ENCODE measurements at regions not wholly inside any gene's neighbourhood (a gene's known extent, or its start where the extent isn't known, plus 50 kb on each side); places are given as distances from the start of the nearest gene placed in this dataset.

- Histone ChIP-seq H3K27ac (peak overlapping the region; percentile 55), H3K4me1 (ENCODE audit: low read depth) (peaks cover 20% of the 10 kb centered on the region), H3K4me3 (no peak overlapping the region), H3K9me3 (ENCODE audit: low read depth) (no peaks in the 10 kb centered on the region), H3K27me3 (no peaks in the 10 kb centered on the region), H3K36me3 (no peaks in the 10 kb centered on the region)
- DNase-seq (ENCODE audit: low read depth in 1 of 2, low spot score in 1 of 2) = no peak
- TF ChIP-seq CTCF (IDR thresholded peaks at IDR 0.05; ENCODE audit: low read depth, low read length) = no peak
Observed at GRCh38 chr13:104002216-104002615, 936.0 kb upstream of the SLC10A2 start.

- Histone ChIP-seq H3K27ac (peak overlapping the region; percentile 55), H3K27me3 (no peaks in the 10 kb centered on the region), H3K4me1 (ENCODE audit: low read depth) (peaks cover 16% of the 10 kb centered on the region), H3K9me3 (ENCODE audit: low read depth) (no peaks in the 10 kb centered on the region), H3K36me3 (no peaks in the 10 kb centered on the region), H3K4me3 (no peak overlapping the region)
- no peak for TF ChIP-seq CTCF (IDR thresholded peaks at IDR 0.05; ENCODE audit: low read depth, low read length)
- DNase-seq (ENCODE audit: low read depth in 1 of 2, low spot score in 1 of 2) = peak in 1 of 2 donors; percentile 28
Observed at GRCh38 chr13:104001766-104002165, 935.5 kb upstream of the SLC10A2 start.

GRCh38 chr13:103996733-103997132 is 930.5 kb upstream of the SLC10A2 start:
- DNase-seq (ENCODE audit: low read depth in 1 of 2, low spot score in 1 of 2) = no peak
- Histone ChIP-seq H3K27me3 (no peaks in the 10 kb centered on the region), H3K27ac (no peak overlapping the region), H3K9me3 (ENCODE audit: low read depth) (no peaks in the 10 kb centered on the region), H3K4me3 (no peak overlapping the region), H3K36me3 (no peaks in the 10 kb centered on the region), H3K4me1 (ENCODE audit: low read depth) (peaks cover 1% of the 10 kb centered on the region)
- no peak for TF ChIP-seq CTCF (IDR thresholded peaks at IDR 0.05; ENCODE audit: low read depth, low read length)

GRCh38 chr13:103983948-103984347 is 917.7 kb upstream of the SLC10A2 start:
- Histone ChIP-seq H3K36me3 (no peaks in the 10 kb centered on the region), H3K4me1 (ENCODE audit: low read depth) (no peaks in the 10 kb centered on the region), H3K27me3 (no peaks in the 10 kb centered on the region), H3K27ac (no peak overlapping the region), H3K4me3 (no peak overlapping the region), H3K9me3 (ENCODE audit: low read depth) (no peaks in the 10 kb centered on the region)
- no peak for DNase-seq (ENCODE audit: low read depth in 1 of 2, low spot score in 1 of 2)
- no peak for TF ChIP-seq CTCF (IDR thresholded peaks at IDR 0.05; ENCODE audit: low read depth, low read length)

GRCh38 chr13:103976371-103976770 is 910.2 kb upstream of the SLC10A2 start:
- no peak for DNase-seq (ENCODE audit: low read depth in 1 of 2, low spot score in 1 of 2)
- Histone ChIP-seq H3K36me3 (no peaks in the 10 kb centered on the region), H3K27me3 (no peaks in the 10 kb centered on the region), H3K4me3 (no peak overlapping the region), H3K27ac (no peak overlapping the region), H3K4me1 (ENCODE audit: low read depth) (no peaks in the 10 kb centered on the region), H3K9me3 (ENCODE audit: low read depth) (no peaks in the 10 kb centered on the region)
- no peak for TF ChIP-seq CTCF (IDR thresholded peaks at IDR 0.05; ENCODE audit: low read depth, low read length)

GRCh38 chr13:103973740-103974139 is 907.5 kb upstream of the SLC10A2 start:
- DNase-seq (ENCODE audit: low read depth in 1 of 2, low spot score in 1 of 2) = no peak
- no peaks in the 10 kb centered on the region for H3K9me3 ChIP-seq (ENCODE audit: low read depth)
- H3K4me3 ChIP-seq = no peak overlapping the region
- no peaks in the 10 kb centered on the region for H3K36me3 ChIP-seq
- no peak overlapping the region for H3K27ac ChIP-seq
- no peaks in the 10 kb centered on the region for H3K27me3 ChIP-seq
- no peaks in the 10 kb centered on the region for H3K4me1 ChIP-seq (ENCODE audit: low read depth)
- TF ChIP-seq CTCF (IDR thresholded peaks at IDR 0.05; ENCODE audit: low read depth, low read length) = no peak

All from cardiac muscle cell (in vitro differentiated cells and primary cell).